ENCODE measurements at regions not wholly inside any gene's neighbourhood (a gene's known extent, or its start where the extent isn't known, plus 50 kb on each side); places are given as distances from the start of the nearest gene placed in this dataset.

DNA sequence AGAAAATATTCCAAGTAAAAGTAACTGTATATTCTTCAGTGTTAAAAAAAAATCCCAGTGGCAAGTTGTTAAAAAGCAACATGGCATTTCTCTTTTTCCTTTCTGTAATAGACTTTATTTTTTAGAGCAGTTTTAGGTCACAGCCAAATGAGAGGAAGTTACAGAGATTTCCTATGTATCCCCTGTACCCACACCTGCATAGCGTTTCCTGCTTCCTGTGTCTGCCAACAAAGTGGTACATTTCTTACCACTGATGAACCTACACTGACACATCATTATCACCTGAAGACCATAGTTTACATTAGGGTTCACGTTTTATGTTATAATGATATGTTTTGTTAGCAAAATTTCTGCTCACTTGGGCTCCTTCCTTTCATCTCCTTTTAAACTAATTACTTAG lies 124.7 kb downstream of the GPAT3 start:
- no peak for DNase-seq (ENCODE audit: extremely low read depth, low read depth)
- TF ChIP-seq, protein P1, sequence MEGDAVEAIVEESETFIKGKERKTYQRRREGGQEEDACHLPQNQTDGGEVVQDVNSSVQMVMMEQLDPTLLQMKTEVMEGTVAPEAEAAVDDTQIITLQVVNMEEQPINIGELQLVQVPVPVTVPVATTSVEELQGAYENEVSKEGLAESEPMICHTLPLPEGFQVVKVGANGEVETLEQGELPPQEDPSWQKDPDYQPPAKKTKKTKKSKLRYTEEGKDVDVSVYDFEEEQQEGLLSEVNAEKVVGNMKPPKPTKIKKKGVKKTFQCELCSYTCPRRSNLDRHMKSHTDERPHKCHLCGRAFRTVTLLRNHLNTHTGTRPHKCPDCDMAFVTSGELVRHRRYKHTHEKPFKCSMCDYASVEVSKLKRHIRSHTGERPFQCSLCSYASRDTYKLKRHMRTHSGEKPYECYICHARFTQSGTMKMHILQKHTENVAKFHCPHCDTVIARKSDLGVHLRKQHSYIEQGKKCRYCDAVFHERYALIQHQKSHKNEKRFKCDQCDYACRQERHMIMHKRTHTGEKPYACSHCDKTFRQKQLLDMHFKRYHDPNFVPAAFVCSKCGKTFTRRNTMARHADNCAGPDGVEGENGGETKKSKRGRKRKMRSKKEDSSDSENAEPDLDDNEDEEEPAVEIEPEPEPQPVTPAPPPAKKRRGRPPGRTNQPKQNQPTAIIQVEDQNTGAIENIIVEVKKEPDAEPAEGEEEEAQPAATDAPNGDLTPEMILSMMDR (IDR thresholded peaks at IDR 0.05; ENCODE audit: low read depth, low read length, missing control alignments): no peak
- no peak overlapping the region for H3K4me3 ChIP-seq (replicated peaks; ENCODE audit: low read depth, low read length)

DNA sequence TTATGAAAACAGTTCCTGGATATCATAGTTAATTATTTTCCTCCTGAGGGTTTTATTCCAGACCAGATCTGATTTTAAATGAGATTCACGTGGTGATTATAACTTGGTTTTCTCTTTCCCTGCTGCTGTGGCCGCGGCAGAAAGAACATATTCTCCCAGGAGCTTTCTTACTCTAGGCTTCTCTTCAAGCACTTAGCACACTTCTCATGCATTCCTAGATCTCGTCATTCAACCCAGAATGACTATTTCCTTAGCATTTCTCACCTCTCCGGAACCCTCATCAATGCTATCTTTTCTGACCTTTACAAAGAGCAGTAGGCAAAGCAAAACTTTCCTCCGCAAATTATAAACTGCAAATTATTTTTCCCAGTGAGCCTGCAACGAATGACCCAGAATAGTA lies 122.9 kb downstream of the GPAT3 start:
- TF ChIP-seq, protein P1 (IDR thresholded peaks at IDR 0.05; ENCODE audit: low read depth, low read length, missing control alignments): no peak
- H3K4me3 ChIP-seq (replicated peaks; ENCODE audit: low read depth, low read length): no peak overlapping the region

DNA sequence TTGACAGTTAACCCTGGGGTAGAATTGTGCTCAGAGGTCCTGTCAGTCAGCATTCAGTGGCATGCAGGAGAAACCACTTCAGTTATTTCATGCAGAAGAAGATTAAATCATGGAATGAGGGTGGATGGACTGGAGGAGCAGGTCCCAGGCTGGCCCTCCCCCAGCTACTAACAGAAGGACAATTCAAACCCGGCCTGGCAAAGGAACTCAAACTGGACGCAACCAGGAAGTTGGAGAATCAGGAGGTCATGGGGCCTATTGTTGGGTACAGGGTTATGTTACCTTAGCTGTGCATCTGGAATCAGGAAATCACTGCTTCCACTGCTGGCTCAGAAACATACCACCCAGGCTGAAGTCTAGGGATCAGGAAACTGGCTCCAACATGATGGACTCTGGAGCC lies 121.4 kb downstream of the GPAT3 start:
- DNase-seq (ENCODE audit: extremely low read depth, low read depth): no peak
- TF ChIP-seq, protein P1 (IDR thresholded peaks at IDR 0.05; ENCODE audit: low read depth, low read length, missing control alignments): no peak
- no peak overlapping the region for H3K4me3 ChIP-seq (replicated peaks; ENCODE audit: low read depth, low read length)

More for the DNA sequence above, 122.9 kb downstream of the GPAT3 start:
- no peak for DNase-seq (ENCODE audit: extremely low read depth, low read depth)

Measured in HFF-Myc (cell line).